ENCODE measurements at regions not wholly inside any gene's neighbourhood (a gene's known extent, or its start where the extent isn't known, plus 50 kb on each side); places are given as distances from the start of the nearest gene placed in this dataset.

GRCh38 chr2:77922567-77922966 is 400.4 kb upstream of the LRRTM4 start (continued):
- TF ChIP-seq ZNF341 (tag by site-specific recombination; IDR thresholded peaks at IDR 0.05; ENCODE audit: low read depth) (no peak), ZNF558 (tag by site-specific recombination; IDR thresholded peaks at IDR 0.05) (no peak)

DNA sequence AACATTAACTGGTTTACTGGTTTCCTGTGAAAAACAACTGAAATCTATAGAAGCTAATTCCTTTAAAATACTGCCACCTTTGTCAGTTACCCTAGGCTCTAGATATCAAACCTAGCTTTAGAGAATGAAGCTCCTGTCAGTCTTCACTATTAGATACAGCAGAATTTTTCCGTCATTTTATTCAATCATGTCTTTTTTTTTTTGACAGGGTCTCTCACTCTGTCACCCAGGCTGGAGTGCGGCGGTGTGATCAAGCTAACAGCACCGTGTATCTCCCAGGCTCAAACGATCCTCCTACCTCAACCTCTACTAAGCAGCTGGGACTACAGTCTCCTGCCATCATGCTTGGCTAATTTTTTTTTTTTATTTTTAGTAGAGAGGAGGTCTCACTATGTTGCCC is 415.2 kb upstream of the LRRTM4 start:
- no peak overlapping the region for H3K27ac ChIP-seq (ENCODE audit: extremely low read depth, low read depth, low read length)
- ChIA-PET POLR2A (no interaction called here), CTCF (no interaction called here)
- no peaks in the 10 kb centered on the region for H3K36me3 ChIP-seq (ENCODE audit: control insufficient read depth in 2 of 2, insufficient read depth in 1 of 2, low read length in 2 of 2)
- H3K9me3 ChIP-seq (ENCODE audit: control insufficient read depth, insufficient read depth, low read depth, low read length) = no peaks in the 10 kb centered on the region
- no peak for TF ChIP-seq ZNF548 (tag by site-specific recombination; IDR thresholded peaks at IDR 0.05)
- no peak for TF ChIP-seq ZNF654 (tag by site-specific recombination; IDR thresholded peaks at IDR 0.05; ENCODE audit: low read depth)
- no peak for TF ChIP-seq SP2 (tag by site-specific recombination; IDR thresholded peaks at IDR 0.05)
- TF ChIP-seq, protein P1, sequence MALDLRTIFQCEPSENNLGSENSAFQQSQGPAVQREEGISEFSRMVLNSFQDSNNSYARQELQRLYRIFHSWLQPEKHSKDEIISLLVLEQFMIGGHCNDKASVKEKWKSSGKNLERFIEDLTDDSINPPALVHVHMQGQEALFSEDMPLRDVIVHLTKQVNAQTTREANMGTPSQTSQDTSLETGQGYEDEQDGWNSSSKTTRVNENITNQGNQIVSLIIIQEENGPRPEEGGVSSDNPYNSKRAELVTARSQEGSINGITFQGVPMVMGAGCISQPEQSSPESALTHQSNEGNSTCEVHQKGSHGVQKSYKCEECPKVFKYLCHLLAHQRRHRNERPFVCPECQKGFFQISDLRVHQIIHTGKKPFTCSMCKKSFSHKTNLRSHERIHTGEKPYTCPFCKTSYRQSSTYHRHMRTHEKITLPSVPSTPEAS (tag by site-specific recombination; IDR thresholded peaks at IDR 0.05) = no peak
- TF ChIP-seq, protein P2, sequence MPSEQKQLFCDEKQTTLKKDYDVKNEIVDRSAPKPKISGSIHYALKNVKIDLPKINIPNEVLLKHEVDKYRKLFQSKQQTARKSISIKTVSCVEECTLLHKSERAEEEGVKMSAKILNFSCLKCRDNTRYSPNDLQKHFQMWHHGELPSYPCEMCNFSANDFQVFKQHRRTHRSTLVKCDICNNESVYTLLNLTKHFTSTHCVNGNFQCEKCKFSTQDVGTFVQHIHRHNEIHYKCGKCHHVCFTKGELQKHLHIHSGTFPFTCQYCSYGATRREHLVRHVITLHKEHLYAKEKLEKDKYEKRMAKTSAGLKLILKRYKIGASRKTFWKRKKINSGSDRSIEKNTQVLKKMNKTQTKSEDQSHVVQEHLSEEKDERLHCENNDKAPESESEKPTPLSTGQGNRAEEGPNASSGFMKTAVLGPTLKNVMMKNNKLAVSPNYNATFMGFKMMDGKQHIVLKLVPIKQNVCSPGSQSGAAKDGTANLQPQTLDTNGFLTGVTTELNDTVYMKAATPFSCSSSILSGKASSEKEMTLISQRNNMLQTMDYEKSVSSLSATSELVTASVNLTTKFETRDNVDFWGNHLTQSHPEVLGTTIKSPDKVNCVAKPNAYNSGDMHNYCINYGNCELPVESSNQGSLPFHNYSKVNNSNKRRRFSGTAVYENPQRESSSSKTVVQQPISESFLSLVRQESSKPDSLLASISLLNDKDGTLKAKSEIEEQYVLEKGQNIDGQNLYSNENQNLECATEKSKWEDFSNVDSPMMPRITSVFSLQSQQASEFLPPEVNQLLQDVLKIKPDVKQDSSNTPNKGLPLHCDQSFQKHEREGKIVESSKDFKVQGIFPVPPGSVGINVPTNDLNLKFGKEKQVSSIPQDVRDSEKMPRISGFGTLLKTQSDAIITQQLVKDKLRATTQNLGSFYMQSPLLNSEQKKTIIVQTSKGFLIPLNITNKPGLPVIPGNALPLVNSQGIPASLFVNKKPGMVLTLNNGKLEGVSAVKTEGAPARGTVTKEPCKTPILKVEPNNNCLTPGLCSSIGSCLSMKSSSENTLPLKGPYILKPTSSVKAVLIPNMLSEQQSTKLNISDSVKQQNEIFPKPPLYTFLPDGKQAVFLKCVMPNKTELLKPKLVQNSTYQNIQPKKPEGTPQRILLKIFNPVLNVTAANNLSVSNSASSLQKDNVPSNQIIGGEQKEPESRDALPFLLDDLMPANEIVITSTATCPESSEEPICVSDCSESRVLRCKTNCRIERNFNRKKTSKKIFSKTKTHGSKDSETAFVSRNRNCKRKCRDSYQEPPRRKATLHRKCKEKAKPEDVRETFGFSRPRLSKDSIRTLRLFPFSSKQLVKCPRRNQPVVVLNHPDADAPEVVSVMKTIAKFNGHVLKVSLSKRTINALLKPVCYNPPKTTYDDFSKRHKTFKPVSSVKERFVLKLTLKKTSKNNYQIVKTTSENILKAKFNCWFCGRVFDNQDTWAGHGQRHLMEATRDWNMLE (tag by site-specific recombination; conservative IDR thresholded peaks at IDR 0.05; ENCODE audit: low read depth) = no peak
- TF ChIP-seq, protein P3, sequence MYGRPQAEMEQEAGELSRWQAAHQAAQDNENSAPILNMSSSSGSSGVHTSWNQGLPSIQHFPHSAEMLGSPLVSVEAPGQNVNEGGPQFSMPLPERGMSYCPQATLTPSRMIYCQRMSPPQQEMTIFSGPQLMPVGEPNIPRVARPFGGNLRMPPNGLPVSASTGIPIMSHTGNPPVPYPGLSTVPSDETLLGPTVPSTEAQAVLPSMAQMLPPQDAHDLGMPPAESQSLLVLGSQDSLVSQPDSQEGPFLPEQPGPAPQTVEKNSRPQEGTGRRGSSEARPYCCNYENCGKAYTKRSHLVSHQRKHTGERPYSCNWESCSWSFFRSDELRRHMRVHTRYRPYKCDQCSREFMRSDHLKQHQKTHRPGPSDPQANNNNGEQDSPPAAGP (tag by site-specific recombination; IDR thresholded peaks at IDR 0.05) = no peak
- H3K4me1 ChIP-seq (ENCODE audit: control insufficient read depth, insufficient read depth, low read length) = no peaks in the 10 kb centered on the region
- no peak overlapping the region for H3K4me3 ChIP-seq (ENCODE audit: low read depth, low read length)

DNA sequence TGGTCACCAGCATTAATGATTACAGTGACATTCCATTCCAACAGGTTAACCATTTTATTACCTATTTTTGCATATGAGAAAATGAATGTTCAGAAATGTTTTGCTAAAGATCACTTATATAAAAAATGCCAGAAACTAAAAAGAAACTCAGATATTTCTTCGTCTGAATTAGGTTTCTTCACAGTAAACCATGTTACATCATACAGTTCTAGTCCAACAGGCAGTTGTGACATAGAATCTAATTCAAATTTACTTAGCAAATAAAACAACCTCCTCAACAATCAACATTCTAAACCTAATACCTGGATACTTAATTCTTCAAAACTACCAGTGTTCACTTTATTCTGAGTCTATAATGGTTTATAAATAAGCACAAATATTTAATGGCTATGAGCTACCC is 416.3 kb upstream of the LRRTM4 start:
- no peak overlapping the region for H3K4me3 ChIP-seq (ENCODE audit: low read depth, low read length)
- no peaks in the 10 kb centered on the region for H3K36me3 ChIP-seq (ENCODE audit: control insufficient read depth in 2 of 2, insufficient read depth in 1 of 2, low read length in 2 of 2)
- no peaks in the 10 kb centered on the region for H3K4me1 ChIP-seq (ENCODE audit: control insufficient read depth, insufficient read depth, low read length)
- H3K27ac ChIP-seq (ENCODE audit: extremely low read depth, low read depth, low read length) = no peak overlapping the region
- ChIA-PET CTCF (no interaction called here), POLR2A (no interaction called here)
- TF ChIP-seq, protein P4, sequence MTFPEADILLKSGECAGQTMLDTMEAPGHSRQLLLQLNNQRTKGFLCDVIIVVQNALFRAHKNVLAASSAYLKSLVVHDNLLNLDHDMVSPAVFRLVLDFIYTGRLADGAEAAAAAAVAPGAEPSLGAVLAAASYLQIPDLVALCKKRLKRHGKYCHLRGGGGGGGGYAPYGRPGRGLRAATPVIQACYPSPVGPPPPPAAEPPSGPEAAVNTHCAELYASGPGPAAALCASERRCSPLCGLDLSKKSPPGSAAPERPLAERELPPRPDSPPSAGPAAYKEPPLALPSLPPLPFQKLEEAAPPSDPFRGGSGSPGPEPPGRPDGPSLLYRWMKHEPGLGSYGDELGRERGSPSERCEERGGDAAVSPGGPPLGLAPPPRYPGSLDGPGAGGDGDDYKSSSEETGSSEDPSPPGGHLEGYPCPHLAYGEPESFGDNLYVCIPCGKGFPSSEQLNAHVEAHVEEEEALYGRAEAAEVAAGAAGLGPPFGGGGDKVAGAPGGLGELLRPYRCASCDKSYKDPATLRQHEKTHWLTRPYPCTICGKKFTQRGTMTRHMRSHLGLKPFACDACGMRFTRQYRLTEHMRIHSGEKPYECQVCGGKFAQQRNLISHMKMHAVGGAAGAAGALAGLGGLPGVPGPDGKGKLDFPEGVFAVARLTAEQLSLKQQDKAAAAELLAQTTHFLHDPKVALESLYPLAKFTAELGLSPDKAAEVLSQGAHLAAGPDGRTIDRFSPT (tag by site-specific recombination; IDR thresholded peaks at IDR 0.05) = no peak
- TF ChIP-seq ZNF777 (tag by site-specific recombination; IDR thresholded peaks at IDR 0.05; ENCODE audit: borderline replicate concordance) (no peak), ZNF138 (tag by site-specific recombination; IDR thresholded peaks at IDR 0.05; ENCODE audit: borderline replicate concordance) (no peak), ZNF670 (tag by site-specific recombination; IDR thresholded peaks at IDR 0.05; ENCODE audit: low read depth) (no peak), ZNF830 (tag by site-specific recombination; IDR thresholded peaks at IDR 0.05; ENCODE audit: low read depth) (no peak), ZBTB21 (tag by site-specific recombination; IDR thresholded peaks at IDR 0.05) (no peak), ZNF350 (tag by site-specific recombination; IDR thresholded peaks at IDR 0.05) (no peak), SALL2 (tag by site-specific recombination; IDR thresholded peaks at IDR 0.05; ENCODE audit: borderline replicate concordance) (no peak), SETDB1 (IDR thresholded peaks at IDR 0.05; ENCODE audit: insufficient read length, low read length) (no peak), PRDM1 (tag by site-specific recombination; IDR thresholded peaks at IDR 0.05) (no peak), IKZF3 (tag by site-specific recombination; IDR thresholded peaks at IDR 0.05) (no peak)
- TF ChIP-seq, protein P5, sequence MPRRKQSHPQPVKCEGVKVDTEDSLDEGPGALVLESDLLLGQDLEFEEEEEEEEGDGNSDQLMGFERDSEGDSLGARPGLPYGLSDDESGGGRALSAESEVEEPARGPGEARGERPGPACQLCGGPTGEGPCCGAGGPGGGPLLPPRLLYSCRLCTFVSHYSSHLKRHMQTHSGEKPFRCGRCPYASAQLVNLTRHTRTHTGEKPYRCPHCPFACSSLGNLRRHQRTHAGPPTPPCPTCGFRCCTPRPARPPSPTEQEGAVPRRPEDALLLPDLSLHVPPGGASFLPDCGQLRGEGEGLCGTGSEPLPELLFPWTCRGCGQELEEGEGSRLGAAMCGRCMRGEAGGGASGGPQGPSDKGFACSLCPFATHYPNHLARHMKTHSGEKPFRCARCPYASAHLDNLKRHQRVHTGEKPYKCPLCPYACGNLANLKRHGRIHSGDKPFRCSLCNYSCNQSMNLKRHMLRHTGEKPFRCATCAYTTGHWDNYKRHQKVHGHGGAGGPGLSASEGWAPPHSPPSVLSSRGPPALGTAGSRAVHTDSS (tag by site-specific recombination; IDR thresholded peaks at IDR 0.05) = no peak
- H3K9me3 ChIP-seq (ENCODE audit: control insufficient read depth, insufficient read depth, low read depth, low read length) = no peaks in the 10 kb centered on the region

Data from HEK293 (cell line).